ENCODE measurements at regions not wholly inside any gene's neighbourhood (a gene's known extent, or its start where the extent isn't known, plus 50 kb on each side); places are given as distances from the start of the nearest gene placed in this dataset.

DNA sequence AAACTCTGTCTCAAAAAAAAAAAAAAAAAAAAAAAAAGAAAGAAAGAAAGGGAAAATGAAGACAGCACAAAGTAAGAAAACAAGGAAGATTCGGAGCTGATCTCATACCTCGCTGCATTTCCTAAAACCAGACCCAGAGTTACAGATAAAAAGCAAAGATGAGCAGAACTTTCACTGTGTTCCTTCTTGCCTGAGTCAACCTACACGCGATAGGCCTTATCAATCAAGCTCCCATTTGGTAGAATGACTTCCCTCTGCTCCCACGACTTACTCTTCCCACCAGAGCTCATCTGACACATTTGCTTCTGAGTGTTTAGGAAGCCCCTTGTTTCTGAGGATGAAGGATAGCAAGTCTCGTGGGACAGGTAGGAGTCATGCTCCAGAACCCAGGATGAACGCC lies 302.9 kb downstream of the TFAP2A start:
- no peak overlapping the region for H3K4me3 ChIP-seq (ENCODE audit: low read depth, low read length)
- no peak for TF ChIP-seq CTCF (IDR thresholded peaks at IDR 0.05; ENCODE audit: low read depth, low read length)

DNA sequence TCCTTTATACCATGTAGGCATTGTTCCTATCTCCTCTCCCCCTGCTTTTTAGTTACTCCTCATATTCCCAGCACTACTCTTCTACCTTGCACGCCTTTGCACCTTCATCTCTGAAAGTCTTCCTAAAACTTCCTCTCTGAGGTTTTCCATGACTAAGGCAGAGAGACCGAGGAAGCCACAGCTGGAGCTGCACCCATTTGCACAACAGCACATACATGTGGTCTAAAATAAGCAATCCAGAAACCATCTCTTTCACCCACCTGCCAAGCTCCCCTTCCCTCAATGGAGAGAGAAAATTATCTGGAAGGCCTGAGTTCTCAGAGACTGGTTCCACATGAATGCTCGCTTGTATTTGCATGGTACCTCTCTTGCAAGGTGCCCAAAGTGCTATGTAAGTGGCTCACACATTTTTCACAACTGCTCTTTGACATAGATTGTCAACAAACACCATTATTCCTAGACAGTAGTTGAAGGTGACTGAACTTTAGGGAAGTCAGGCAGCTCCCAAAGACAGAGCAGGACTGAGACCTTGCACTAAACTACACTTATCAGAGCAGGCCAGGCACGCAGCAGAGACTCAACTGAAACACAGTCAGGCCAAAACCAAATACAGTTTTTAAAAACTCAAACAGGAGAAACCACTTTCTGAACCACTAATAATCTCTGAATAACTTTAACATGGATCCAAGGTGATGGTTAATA lies 313.2 kb downstream of the TFAP2A start:
- no peak for TF ChIP-seq CTCF (IDR thresholded peaks at IDR 0.05; ENCODE audit: low read depth, low read length)
- no peak overlapping the region for H3K4me3 ChIP-seq (ENCODE audit: low read depth, low read length)

DNA sequence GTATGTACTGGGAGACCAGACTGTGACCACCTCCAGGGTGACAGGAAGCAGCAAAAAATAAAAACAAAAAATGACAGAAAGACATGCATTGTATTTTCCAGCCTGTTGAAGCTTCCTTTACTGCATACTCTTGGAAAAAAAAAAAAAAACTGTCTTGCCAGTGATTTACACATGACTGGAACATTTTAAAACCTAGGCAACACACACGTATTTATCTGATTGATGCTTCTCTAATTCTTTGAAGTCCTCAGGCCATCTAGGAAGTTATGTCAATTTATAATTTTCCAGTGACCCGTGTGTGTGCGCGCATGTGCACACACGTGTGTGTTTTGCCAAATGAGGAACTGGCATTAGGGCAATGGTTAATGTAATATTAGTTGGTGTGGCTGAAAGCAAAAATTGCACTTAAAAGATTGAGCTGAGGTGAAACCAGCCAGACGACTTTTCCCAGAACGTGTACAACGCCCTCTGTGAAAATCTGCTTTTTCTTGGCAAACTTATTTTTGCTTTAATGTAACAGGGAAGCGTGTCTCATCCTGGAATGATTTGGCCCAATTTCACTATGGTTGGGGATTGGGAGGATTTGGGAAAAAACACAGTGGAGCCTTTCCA lies 315.2 kb downstream of the TFAP2A start:
- no peak overlapping the region for H3K4me3 ChIP-seq (ENCODE audit: low read depth, low read length)
- no peak for TF ChIP-seq CTCF (IDR thresholded peaks at IDR 0.05; ENCODE audit: low read depth, low read length)

DNA sequence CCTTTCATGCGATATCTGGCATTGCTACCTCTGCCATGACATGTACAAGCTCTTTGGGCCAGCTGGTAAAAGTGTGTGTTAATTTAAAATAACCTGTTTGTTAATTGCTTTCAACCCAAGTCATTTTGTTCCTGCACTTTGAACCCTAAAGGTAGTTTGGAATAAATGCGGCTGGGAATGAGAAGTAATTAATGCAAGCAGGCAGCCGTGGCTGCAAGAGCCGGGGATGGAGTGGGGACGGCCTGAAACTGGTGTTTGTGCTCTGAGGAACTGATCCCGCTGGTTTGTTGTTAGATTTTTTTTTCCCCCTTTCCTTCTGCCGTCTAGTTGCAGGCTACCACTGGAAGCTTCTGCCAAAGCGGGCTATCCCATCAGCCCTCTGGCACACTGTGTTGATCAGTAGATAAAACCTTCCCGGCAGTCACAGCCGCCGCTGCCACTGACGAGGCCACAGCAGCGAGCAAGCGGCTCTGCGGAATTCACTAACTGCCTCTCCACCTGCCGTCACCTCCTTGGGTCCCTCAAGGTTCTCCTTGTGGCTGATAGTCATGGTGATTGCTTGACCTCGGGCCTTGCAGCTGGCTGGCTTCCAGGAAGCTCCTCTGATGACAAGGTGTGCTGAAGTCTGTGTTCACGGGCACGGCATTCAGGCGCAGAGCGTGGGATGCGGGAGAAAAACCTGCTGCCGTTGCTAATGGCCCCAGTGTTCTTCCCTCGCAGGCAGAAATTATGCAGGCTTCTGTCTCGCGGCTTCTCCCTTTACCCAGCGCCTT lies 315.9 kb downstream of the TFAP2A start:
- no peak for TF ChIP-seq CTCF (IDR thresholded peaks at IDR 0.05; ENCODE audit: low read depth, low read length)
- no peak overlapping the region for H3K4me3 ChIP-seq (ENCODE audit: low read depth, low read length)

DNA sequence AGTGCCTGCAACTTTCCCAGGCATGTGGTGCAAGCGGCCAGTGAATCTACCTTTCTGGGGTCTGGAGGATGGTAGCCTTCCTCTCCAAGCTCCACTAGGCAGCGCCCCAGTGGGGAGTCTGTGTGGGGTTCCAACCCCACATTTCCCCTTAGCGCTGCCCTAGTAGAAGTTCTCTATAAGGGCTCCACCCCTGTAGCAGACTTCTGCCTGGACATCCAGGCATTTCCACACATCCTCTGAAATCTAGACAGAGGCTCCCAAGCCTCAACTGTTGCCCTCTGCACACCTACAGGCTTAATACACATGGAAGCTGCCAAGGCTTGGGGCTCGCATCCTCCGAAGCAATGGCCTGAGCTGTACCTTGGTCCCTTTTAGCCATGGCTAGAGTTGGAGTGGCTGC lies 321.6 kb downstream of the TFAP2A start:
- TF ChIP-seq CTCF (IDR thresholded peaks at IDR 0.05; ENCODE audit: low read depth, low read length): no peak
- no peak overlapping the region for H3K4me3 ChIP-seq (ENCODE audit: low read depth, low read length)

DNA sequence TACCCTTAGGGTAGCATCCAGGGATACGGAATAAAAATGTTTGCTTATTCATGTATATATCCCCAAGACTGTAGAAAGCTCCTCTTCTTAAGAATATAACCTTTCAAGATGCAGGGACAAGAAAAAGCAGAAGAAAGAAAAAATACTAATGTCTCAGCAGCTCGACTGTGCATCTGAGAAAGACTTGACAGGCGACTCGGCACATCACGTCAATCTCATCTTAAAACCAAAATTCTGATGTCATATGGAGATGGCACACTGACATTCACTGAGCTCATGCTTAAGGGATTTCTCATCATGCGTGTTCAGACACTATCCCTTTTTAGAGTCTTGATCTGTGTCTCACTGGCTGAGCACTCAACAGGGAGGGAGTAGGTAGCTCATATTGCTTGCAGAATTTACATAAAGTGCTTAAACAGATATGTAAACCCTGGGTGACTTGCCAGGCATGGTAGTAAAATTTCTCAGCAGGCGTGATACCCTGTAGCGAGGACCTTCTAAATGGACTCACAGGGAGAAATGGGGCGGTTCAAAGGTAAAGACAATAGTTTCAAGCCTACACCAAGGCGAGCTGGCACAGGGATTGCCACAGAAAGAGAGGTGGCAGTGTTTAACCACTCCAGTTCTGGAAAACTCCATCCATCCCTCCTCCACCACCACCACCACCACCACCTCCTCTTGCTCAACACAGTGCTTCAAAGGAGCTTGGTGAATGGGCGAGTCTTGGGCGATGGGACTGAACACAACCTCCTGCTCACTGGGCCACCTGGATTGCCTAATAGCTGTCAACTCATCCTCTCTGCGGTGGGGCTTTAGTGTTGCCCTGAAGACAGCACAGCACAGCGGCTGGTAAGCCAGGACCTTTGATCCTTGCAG lies 330.5 kb downstream of the TFAP2A start:
- no peak for TF ChIP-seq CTCF (IDR thresholded peaks at IDR 0.05; ENCODE audit: low read depth, low read length)
- no peak overlapping the region for H3K4me3 ChIP-seq (ENCODE audit: low read depth, low read length)

All from WI38 (cell line).